Astrocyte (in vitro differentiated cells and primary cell): ENCODE measurements at regions not wholly inside any gene's neighbourhood (a gene's known extent, or its start where the extent isn't known, plus 50 kb on each side); places are given as distances from the start of the nearest gene placed in this dataset.

Experiments used
- CTCF ChIP-seq: IDR thresholded peaks from 2 replicates; pipeline ENCODE4 v1.5.1; 2011; ENCODE audit warnings: low read depth, mild to moderate bottlenecking, inconsistent platforms, low read length, moderate library complexity; ENCODE audit not compliant: insufficient read depth
- EZH2 ChIP-seq: IDR thresholded peaks from 2 replicates; pipeline ENCODE4 v1.6.1; 2012; ENCODE audit warnings: mild to moderate bottlenecking, low read length, inconsistent platforms; ENCODE audit not compliant: insufficient read depth

GRCh38 chr19:30710721-30711120, 338.5 kb downstream of the ZNF536 start:
- TF ChIP-seq CTCF = no peak
- TF ChIP-seq EZH2 = no peak
